MG63 (cell line): ENCODE measurements at regions not wholly inside any gene's neighbourhood (a gene's known extent, or its start where the extent isn't known, plus 50 kb on each side); places are given as distances from the start of the nearest gene placed in this dataset.
A peak's percentile ranks its signal among the peaks of the same experiment; 100 is the strongest.

Source experiments
- DNase-seq: peaks from one replicate; pipeline ENCODE4 v3.0.0-alpha.2; 2020
- H3K27me3 ChIP-seq: fragments of 250-450 bp; sonication (Bioruptor Pico); 2 replicates; pipeline ENCODE4 v1.5.1; 2020; ENCODE audit warnings: mild to moderate bottlenecking, moderate library complexity
- H3K36me3 ChIP-seq: fragments of 250-450 bp; sonication (Bioruptor Pico); 2 replicates; pipeline ENCODE4 v1.5.1; 2020; ENCODE audit warnings: mild to moderate bottlenecking, moderate library complexity
- H3K4me3 ChIP-seq: fragments of 250-450 bp; sonication (Bioruptor Pico); 2 replicates; pipeline ENCODE4 v1.5.1; 2020; ENCODE audit warnings: mild to moderate bottlenecking, moderate library complexity
- H3K9me3 ChIP-seq: fragments of 250-450 bp; sonication (Bioruptor Pico); 2 replicates; pipeline ENCODE4 v1.5.1; 2020; ENCODE audit warnings: mild to moderate bottlenecking, moderate library complexity

GRCh38 chr1:59051007-59051406 lies 245.9 kb upstream of the FGGY start:
- H3K36me3 ChIP-seq, result no peaks in the 10 kb centered on the region
- H3K4me3 ChIP-seq, result no peak overlapping the region
- no peak for DNase-seq
- H3K9me3 ChIP-seq, result no peaks in the 10 kb centered on the region
- H3K27me3 ChIP-seq, result no peaks in the 10 kb centered on the region

GRCh38 chr1:59052166-59052590 lies 244.7 kb upstream of the FGGY start:
- H3K9me3 ChIP-seq, result no peaks in the 10 kb centered on the region
- no peak overlapping the region for H3K4me3 ChIP-seq
- DNase-seq, result no peak
- no peaks in the 10 kb centered on the region for H3K27me3 ChIP-seq
- no peaks in the 10 kb centered on the region for H3K36me3 ChIP-seq

GRCh38 chr1:59054172-59054571 lies 242.7 kb upstream of the FGGY start:
- Histone ChIP-seq H3K4me3 (no peak overlapping the region), H3K9me3 (no peaks in the 10 kb centered on the region), H3K27me3 (no peaks in the 10 kb centered on the region), H3K36me3 (no peaks in the 10 kb centered on the region)
- no peak for DNase-seq

- H3K4me3 ChIP-seq, result no peak overlapping the region
- H3K9me3 ChIP-seq, result no peaks in the 10 kb centered on the region
- no peaks in the 10 kb centered on the region for H3K36me3 ChIP-seq
- no peaks in the 10 kb centered on the region for H3K27me3 ChIP-seq
- DNase-seq, result peak; percentile 11
Observed at GRCh38 chr1:59055908-59056719, 240.8 kb upstream of the FGGY start.

- H3K4me3 ChIP-seq, result no peak overlapping the region
- no peaks in the 10 kb centered on the region for H3K9me3 ChIP-seq
- H3K36me3 ChIP-seq, result no peaks in the 10 kb centered on the region
- peak; percentile 64 for DNase-seq
- no peaks in the 10 kb centered on the region for H3K27me3 ChIP-seq
Observed at GRCh38 chr1:59057211-59057694, 239.6 kb upstream of the FGGY start.

- no peak overlapping the region for H3K4me3 ChIP-seq
- DNase-seq, result no peak
- H3K36me3 ChIP-seq, result no peaks in the 10 kb centered on the region
- H3K27me3 ChIP-seq, result no peaks in the 10 kb centered on the region
- no peaks in the 10 kb centered on the region for H3K9me3 ChIP-seq
Observed at GRCh38 chr1:59057796-59058195, 239.1 kb upstream of the FGGY start.

- Histone ChIP-seq H3K9me3 (no peaks in the 10 kb centered on the region), H3K4me3 (no peak overlapping the region), H3K36me3 (no peaks in the 10 kb centered on the region), H3K27me3 (no peaks in the 10 kb centered on the region)
- DNase-seq, result no peak
Observed at GRCh38 chr1:59058665-59059439, 238.0 kb upstream of the FGGY start.

GRCh38 chr1:59061876-59062275 lies 235.0 kb upstream of the FGGY start:
- Histone ChIP-seq H3K9me3 (no peaks in the 10 kb centered on the region), H3K27me3 (no peaks in the 10 kb centered on the region), H3K36me3 (no peaks in the 10 kb centered on the region), H3K4me3 (peak overlapping the region; percentile 17)
- DNase-seq, result peak; percentile 49

GRCh38 chr1:59062743-59063142 lies 234.2 kb upstream of the FGGY start:
- Histone ChIP-seq H3K36me3 (no peaks in the 10 kb centered on the region), H3K9me3 (no peaks in the 10 kb centered on the region), H3K4me3 (no peak overlapping the region), H3K27me3 (no peaks in the 10 kb centered on the region)
- peak; percentile 48 for DNase-seq

GRCh38 chr1:59063501-59063900 lies 233.4 kb upstream of the FGGY start:
- Histone ChIP-seq H3K9me3 (no peaks in the 10 kb centered on the region), H3K4me3 (no peak overlapping the region), H3K27me3 (no peaks in the 10 kb centered on the region), H3K36me3 (no peaks in the 10 kb centered on the region)
- no peak for DNase-seq

- Histone ChIP-seq H3K4me3 (no peak overlapping the region), H3K9me3 (no peaks in the 10 kb centered on the region), H3K36me3 (no peaks in the 10 kb centered on the region), H3K27me3 (no peaks in the 10 kb centered on the region)
- DNase-seq, result no peak
Observed at GRCh38 chr1:59064592-59064991, 232.3 kb upstream of the FGGY start.

- Histone ChIP-seq H3K9me3 (no peaks in the 10 kb centered on the region), H3K4me3 (no peak overlapping the region), H3K27me3 (no peaks in the 10 kb centered on the region), H3K36me3 (no peaks in the 10 kb centered on the region)
- DNase-seq, result no peak
Observed at GRCh38 chr1:59066236-59066635, 230.7 kb upstream of the FGGY start.

- no peak overlapping the region for H3K4me3 ChIP-seq
- no peaks in the 10 kb centered on the region for H3K36me3 ChIP-seq
- DNase-seq, result no peak
Observed at GRCh38 chr1:59070610-59071009, 226.3 kb upstream of the FGGY start.

GRCh38 chr1:59071289-59071688 lies 225.6 kb upstream of the FGGY start:
- Histone ChIP-seq H3K27me3 (no peaks in the 10 kb centered on the region), H3K36me3 (no peaks in the 10 kb centered on the region), H3K4me3 (no peak overlapping the region), H3K9me3 (no peaks in the 10 kb centered on the region)
- DNase-seq, result no peak

More at GRCh38 chr1:59070610-59071009, 226.3 kb upstream of the FGGY start:
- H3K27me3 ChIP-seq, result no peaks in the 10 kb centered on the region
- no peaks in the 10 kb centered on the region for H3K9me3 ChIP-seq

GRCh38 chr1:59071876-59072582 lies 224.9 kb upstream of the FGGY start:
- Histone ChIP-seq H3K9me3 (no peaks in the 10 kb centered on the region), H3K4me3 (no peak overlapping the region), H3K27me3 (no peaks in the 10 kb centered on the region), H3K36me3 (no peaks in the 10 kb centered on the region)
- DNase-seq, result no peak

- no peak overlapping the region for H3K4me3 ChIP-seq
- no peak for DNase-seq
- H3K9me3 ChIP-seq, result no peaks in the 10 kb centered on the region
- no peaks in the 10 kb centered on the region for H3K36me3 ChIP-seq
- no peaks in the 10 kb centered on the region for H3K27me3 ChIP-seq
Observed at GRCh38 chr1:59072583-59072947, 224.3 kb upstream of the FGGY start.

- Histone ChIP-seq H3K27me3 (no peaks in the 10 kb centered on the region), H3K4me3 (no peak overlapping the region), H3K36me3 (no peaks in the 10 kb centered on the region), H3K9me3 (no peaks in the 10 kb centered on the region)
- DNase-seq, result no peak
Observed at GRCh38 chr1:59074598-59074997, 222.3 kb upstream of the FGGY start.
